ENCODE measurements at regions not wholly inside any gene's neighbourhood (a gene's known extent, or its start where the extent isn't known, plus 50 kb on each side); places are given as distances from the start of the nearest gene placed in this dataset.

GRCh38 chr6:111970426-111970825 is 83.5 kb upstream of the CCN6 start:
- no peak for DNase-seq (ENCODE audit: low read depth, low spot score)
- CTCF ChIA-PET: no interaction called here
- H3K4me3 ChIP-seq (ENCODE audit: low read depth, low read length): no peak overlapping the region
- no peak for TF ChIP-seq CTCF (IDR thresholded peaks at IDR 0.05; ENCODE audit: insufficient read depth, low read length, missing control alignments)
- POLR2A ChIA-PET: no interaction called here

- ChIA-PET POLR2A (no interaction called here), CTCF (no interaction called here)
- no peak for TF ChIP-seq CTCF (IDR thresholded peaks at IDR 0.05; ENCODE audit: insufficient read depth, low read length, missing control alignments)
- no peak overlapping the region for H3K4me3 ChIP-seq (ENCODE audit: low read depth, low read length)
- DNase-seq (ENCODE audit: low read depth, low spot score): no peak
Observed at GRCh38 chr6:111971181-111971841, 82.6 kb upstream of the CCN6 start.

GRCh38 chr6:111971866-111972532 is 81.9 kb upstream of the CCN6 start:
- DNase-seq (ENCODE audit: low read depth, low spot score): no peak
- POLR2A ChIA-PET: interaction anchor here (2.6 kb wide), 1 partner anchor 13 kb away, joined by 12 read pairs; no protein-coding TSS in a partner anchor
- no peak overlapping the region for H3K4me3 ChIP-seq (ENCODE audit: low read depth, low read length)
- CTCF ChIA-PET: interaction anchor here (0.6 to 3.8 kb wide), 3 partner anchors 12 to 261 kb away, joined by 3 to 18 read pairs (median 3); no protein-coding TSS in a partner anchor
- no peak for TF ChIP-seq CTCF (IDR thresholded peaks at IDR 0.05; ENCODE audit: insufficient read depth, low read length, missing control alignments)

GRCh38 chr6:111972745-111973117 is 81.2 kb upstream of the CCN6 start:
- H3K4me3 ChIP-seq (ENCODE audit: low read depth, low read length): no peak overlapping the region; the same call in 1 of the 2 replicates
- ChIA-PET POLR2A (interaction anchor here (0.8 to 2.6 kb wide), 3 partner anchors 12 to 101 kb away, joined by 3 to 12 read pairs (median 8); partner anchors contain the start of gene FYN), CTCF (interaction anchor here (0.6 to 3.8 kb wide), 4 partner anchors 11 to 262 kb away, joined by 3 to 18 read pairs (median 4); no protein-coding TSS in a partner anchor)
- no peak for TF ChIP-seq CTCF (IDR thresholded peaks at IDR 0.05; ENCODE audit: insufficient read depth, low read length, missing control alignments)
- no peak for DNase-seq (ENCODE audit: low read depth, low spot score)

GRCh38 chr6:111973118-111973761 is 80.7 kb upstream of the CCN6 start:
- CTCF ChIA-PET: interaction anchor here (1.0 to 3.8 kb wide), 5 partner anchors 10 to 69 kb away, joined by 4 to 18 read pairs (median 9); no protein-coding TSS in a partner anchor
- DNase-seq (ENCODE audit: low read depth, low spot score): peak; percentile 92
- no peak for TF ChIP-seq CTCF (IDR thresholded peaks at IDR 0.05; ENCODE audit: insufficient read depth, low read length, missing control alignments)
- H3K4me3 ChIP-seq (ENCODE audit: low read depth, low read length): peak overlapping the region; percentile 36
- POLR2A ChIA-PET: interaction anchor here (0.8 to 2.6 kb wide), 4 partner anchors 12 to 101 kb away, joined by 3 to 12 read pairs (median 6); partner anchors contain the start of gene FYN
